GM18519 (cell line): ENCODE measurements at regions not wholly inside any gene's neighbourhood (a gene's known extent, or its start where the extent isn't known, plus 50 kb on each side); places are given as distances from the start of the nearest gene placed in this dataset.
A peak's percentile ranks its signal among the peaks of the same experiment; 100 is the strongest.

Experiments
- ATAC-seq: cut with Tn5 transposase; IDR thresholded peaks from one replicate; pipeline ENCODE4 v1.9.1; 2021; ENCODE audit warnings: mild to moderate bottlenecking, moderate library complexity; ENCODE audit not compliant: unreplicated experiment, low FRiP score

- no peak for ATAC-seq
Observed at GRCh38 chr6:91534614-91535013, 947.7 kb upstream of the MAP3K7 start.

- no peak for ATAC-seq
Observed at GRCh38 chr6:91523511-91523910, 936.6 kb upstream of the MAP3K7 start.

GRCh38 chr6:91521999-91522398 is 935.1 kb upstream of the MAP3K7 start:
- ATAC-seq, result no peak

- ATAC-seq, result no peak
Observed at GRCh38 chr6:91509711-91510110, 922.8 kb upstream of the MAP3K7 start.

- no peak for ATAC-seq
Observed at GRCh38 chr6:91509039-91509438, 922.2 kb upstream of the MAP3K7 start.

GRCh38 chr6:91506509-91506908 is 919.6 kb upstream of the MAP3K7 start:
- no peak for ATAC-seq

- no peak for ATAC-seq
Observed at GRCh38 chr6:91505199-91505598, 918.3 kb upstream of the MAP3K7 start.

- no peak for ATAC-seq
Observed at GRCh38 chr6:91501930-91502329, 915.1 kb upstream of the MAP3K7 start.

- no peak for ATAC-seq
Observed at GRCh38 chr6:91500689-91501303, 913.9 kb upstream of the MAP3K7 start.

GRCh38 chr6:91498576-91498975 is 911.7 kb upstream of the MAP3K7 start:
- no peak for ATAC-seq

- no peak for ATAC-seq
Observed at GRCh38 chr6:91497770-91498169, 910.9 kb upstream of the MAP3K7 start.

GRCh38 chr6:91490671-91491301 is 903.9 kb upstream of the MAP3K7 start:
- no peak for ATAC-seq

GRCh38 chr6:91487696-91488392 is 901.0 kb upstream of the MAP3K7 start:
- no peak for ATAC-seq

GRCh38 chr6:91486200-91486599 is 899.3 kb upstream of the MAP3K7 start:
- ATAC-seq, result no peak

- no peak for ATAC-seq
Observed at GRCh38 chr6:91485047-91485446, 898.2 kb upstream of the MAP3K7 start.

- ATAC-seq, result peak; percentile 46
Observed at GRCh38 chr6:91483415-91484105, 896.7 kb upstream of the MAP3K7 start.

GRCh38 chr6:91482498-91482897 is 895.6 kb upstream of the MAP3K7 start:
- ATAC-seq, result peak; percentile 83

- ATAC-seq, result no peak
Observed at GRCh38 chr6:91480402-91480801, 893.5 kb upstream of the MAP3K7 start.

- ATAC-seq, result no peak
Observed at GRCh38 chr6:91477688-91478087, 890.8 kb upstream of the MAP3K7 start.

- ATAC-seq, result peak; percentile 57
Observed at GRCh38 chr6:91476000-91476399, 889.1 kb upstream of the MAP3K7 start.

GRCh38 chr6:91465393-91465792 is 878.5 kb upstream of the MAP3K7 start:
- no peak for ATAC-seq
